Endometrial microvascular endothelial cells (primary cell): ENCODE measurements at regions not wholly inside any gene's neighbourhood (a gene's known extent, or its start where the extent isn't known, plus 50 kb on each side); places are given as distances from the start of the nearest gene placed in this dataset.

ENCODE experiments used
- in situ Hi-C: cut with HindIII; loops from 2 replicates; pipeline ENCODE4 v1.10.0; 2017; ENCODE audit warnings: low sequenced_read_pairs, low pct_unique_long_range_greater_than_20kb; ENCODE audit errors: inconsistent ontology term

- in situ Hi-C loops, result no loop called here
Observed at GRCh38 chr6:12467706-12468670, 177.8 kb downstream of the EDN1 start.

- in situ Hi-C loops, result no loop called here
Observed at GRCh38 chr6:12472601-12473038, 182.5 kb downstream of the EDN1 start.

- in situ Hi-C loops, result no loop called here
Observed at GRCh38 chr6:12473494-12473893, 183.3 kb downstream of the EDN1 start.

- in situ Hi-C loops, result no loop called here
Observed at GRCh38 chr6:12474167-12475140, 184.3 kb downstream of the EDN1 start.

GRCh38 chr6:12476484-12476883, 186.3 kb downstream of the EDN1 start:
- in situ Hi-C loops, result no loop called here

- in situ Hi-C loops, result no loop called here
Observed at GRCh38 chr6:12477616-12478015, 187.5 kb downstream of the EDN1 start.

- in situ Hi-C loops, result no loop called here
Observed at GRCh38 chr6:12478921-12479320, 188.8 kb downstream of the EDN1 start.

GRCh38 chr6:12479451-12479850, 189.3 kb downstream of the EDN1 start:
- in situ Hi-C loops, result no loop called here

- in situ Hi-C loops, result loop anchor here (10.0 kb wide), 1 partner anchor 185 kb away; the partner anchor contains the start of gene EDN1
Observed at GRCh38 chr6:12479881-12480280, 189.7 kb downstream of the EDN1 start.

GRCh38 chr6:12480379-12480778, 190.2 kb downstream of the EDN1 start:
- in situ Hi-C loops, result loop anchor here (10.0 kb wide), 1 partner anchor 186 kb away; the partner anchor contains the start of gene EDN1

GRCh38 chr6:12481292-12481691, 191.1 kb downstream of the EDN1 start:
- in situ Hi-C loops, result loop anchor here (10.0 kb wide), 1 partner anchor 186 kb away; the partner anchor contains the start of gene EDN1

GRCh38 chr6:12481850-12482249, 191.7 kb downstream of the EDN1 start:
- in situ Hi-C loops, result loop anchor here (10.0 kb wide), 1 partner anchor 187 kb away; the partner anchor contains the start of gene EDN1

- in situ Hi-C loops, result loop anchor here (10.0 kb wide), 1 partner anchor 188 kb away; the partner anchor contains the start of gene EDN1
Observed at GRCh38 chr6:12482386-12483375, 192.5 kb downstream of the EDN1 start.

GRCh38 chr6:12483712-12484111, 193.6 kb downstream of the EDN1 start:
- in situ Hi-C loops, result loop anchor here (10.0 kb wide), 1 partner anchor 189 kb away; the partner anchor contains the start of gene EDN1

- in situ Hi-C loops, result loop anchor here (10.0 kb wide), 1 partner anchor 190 kb away; the partner anchor contains the start of gene EDN1
Observed at GRCh38 chr6:12484519-12484918, 194.4 kb downstream of the EDN1 start.

- in situ Hi-C loops, result loop anchor here (10.0 kb wide), 1 partner anchor 190 kb away; the partner anchor contains the start of gene EDN1
Observed at GRCh38 chr6:12485226-12485764, 195.1 kb downstream of the EDN1 start.

- in situ Hi-C loops, result loop anchor here (10.0 kb wide), 1 partner anchor 191 kb away; the partner anchor contains the start of gene EDN1
Observed at GRCh38 chr6:12485837-12486236, 195.7 kb downstream of the EDN1 start.
